ENCODE measurements at regions not wholly inside any gene's neighbourhood (a gene's known extent, or its start where the extent isn't known, plus 50 kb on each side); places are given as distances from the start of the nearest gene placed in this dataset.

- TF ChIP-seq CTCF (IDR thresholded peaks at IDR 0.05; ENCODE audit: low read length, missing control alignments) = no peak
- no peak for DNase-seq (ENCODE audit: low read depth)
- H3K4me3 ChIP-seq (replicated peaks; ENCODE audit: low read depth, low read length) = no peak overlapping the region
Observed at GRCh38 chr4:145339075-145339725, 142.5 kb upstream of the SMAD1 start.

- no peak for DNase-seq (ENCODE audit: low read depth)
- no peak for TF ChIP-seq CTCF (IDR thresholded peaks at IDR 0.05; ENCODE audit: low read length, missing control alignments)
- H3K4me3 ChIP-seq (replicated peaks; ENCODE audit: low read depth, low read length) = no peak overlapping the region
Observed at GRCh38 chr4:145338568-145338967, 143.1 kb upstream of the SMAD1 start.

GRCh38 chr4:145337391-145337790 lies 144.3 kb upstream of the SMAD1 start:
- no peak for TF ChIP-seq CTCF (IDR thresholded peaks at IDR 0.05; ENCODE audit: low read length, missing control alignments)
- no peak overlapping the region for H3K4me3 ChIP-seq (replicated peaks; ENCODE audit: low read depth, low read length)
- DNase-seq (ENCODE audit: low read depth) = no peak

- no peak overlapping the region for H3K4me3 ChIP-seq (replicated peaks; ENCODE audit: low read depth, low read length)
- DNase-seq (ENCODE audit: low read depth) = no peak
- no peak for TF ChIP-seq CTCF (IDR thresholded peaks at IDR 0.05; ENCODE audit: low read length, missing control alignments)
Observed at GRCh38 chr4:145333786-145334185, 147.9 kb upstream of the SMAD1 start.

GRCh38 chr4:145326491-145326890 lies 146.1 kb upstream of the OTUD4 start:
- DNase-seq (ENCODE audit: low read depth) = no peak
- no peak for TF ChIP-seq CTCF (IDR thresholded peaks at IDR 0.05; ENCODE audit: low read length, missing control alignments)
- H3K4me3 ChIP-seq (replicated peaks; ENCODE audit: low read depth, low read length) = no peak overlapping the region

- DNase-seq (ENCODE audit: low read depth) = no peak
- TF ChIP-seq CTCF (IDR thresholded peaks at IDR 0.05; ENCODE audit: low read length, missing control alignments) = no peak
- H3K4me3 ChIP-seq (replicated peaks; ENCODE audit: low read depth, low read length) = no peak overlapping the region
Observed at GRCh38 chr4:145324161-145324560, 143.8 kb upstream of the OTUD4 start.

- no peak for DNase-seq (ENCODE audit: low read depth)
- TF ChIP-seq CTCF (IDR thresholded peaks at IDR 0.05; ENCODE audit: low read length, missing control alignments) = no peak
- H3K4me3 ChIP-seq (replicated peaks; ENCODE audit: low read depth, low read length) = no peak overlapping the region
Observed at GRCh38 chr4:145320294-145320693, 139.9 kb upstream of the OTUD4 start.
